Osteoblast (primary cell): ENCODE measurements at regions not wholly inside any gene's neighbourhood (a gene's known extent, or its start where the extent isn't known, plus 50 kb on each side); places are given as distances from the start of the nearest gene placed in this dataset.

Experiments
- DNase-seq: peaks from one replicate; pipeline ENCODE4 v3.0.0; 2011; ENCODE audit warnings: low spot score, mixed read lengths; ENCODE audit not compliant: insufficient read length; ENCODE audit errors: missing footprints
- H2AFZ ChIP-seq: 2 replicates; pipeline ENCODE4 v1.6.0; 2011; ENCODE audit warnings: mild to moderate bottlenecking, low read length
- H3K27ac ChIP-seq: 2 replicates; pipeline ENCODE4 v1.5.1; 2011; ENCODE audit warnings: mild to moderate bottlenecking, low read depth, low read length, moderate library complexity
- H3K27me3 ChIP-seq: 2 replicates; pipeline ENCODE4 v1.6.0; 2012; ENCODE audit warnings: mild to moderate bottlenecking, control low read depth, inconsistent platforms, low read length, moderate library complexity; ENCODE audit not compliant: insufficient read depth
- H3K36me3 ChIP-seq: 2 replicates; pipeline ENCODE4 v1.5.1; 2011; ENCODE audit warnings: mild to moderate bottlenecking, low read length, control low read depth, moderate library complexity; ENCODE audit not compliant: insufficient read depth
- H3K4me1 ChIP-seq: 2 replicates; pipeline ENCODE4 v1.5.1; 2011; ENCODE audit warnings: mild to moderate bottlenecking, low read length, control low read depth, moderate library complexity; ENCODE audit not compliant: insufficient read depth
- H3K4me2 ChIP-seq: 2 replicates; pipeline ENCODE4 v1.6.0; 2011; ENCODE audit warnings: mild to moderate bottlenecking, low read length; ENCODE audit not compliant: insufficient read depth
- H3K4me3 ChIP-seq: fragments of 200-600 bp; sonication (generic); 3 replicates; pipeline ENCODE4 v1.5.1; 2012; ENCODE audit warnings: mild to moderate bottlenecking, low read length, inconsistent platforms; ENCODE audit not compliant: insufficient read depth
- H3K79me2 ChIP-seq: 2 replicates; pipeline ENCODE4 v1.6.0; 2012; ENCODE audit warnings: mild to moderate bottlenecking, low read length, control low read depth, inconsistent platforms; ENCODE audit not compliant: insufficient read depth
- H3K9me3 ChIP-seq: 2 replicates; pipeline ENCODE4 v1.5.1; 2011; ENCODE audit warnings: low read depth, low read length, control low read depth
- H4K20me1 ChIP-seq: 2 replicates; pipeline ENCODE4 v1.6.0; 2012; ENCODE audit warnings: mild to moderate bottlenecking, low read length, control low read depth; ENCODE audit not compliant: insufficient read depth
- CTCF ChIP-seq: IDR thresholded peaks from 2 replicates; pipeline ENCODE4 v1.5.1; 2011; ENCODE audit warnings: mild to moderate bottlenecking, low read depth, low read length, moderate library complexity; ENCODE audit errors: extremely low read depth

GRCh38 chr6:82775981-82776380 is 289.7 kb downstream of the UBE3D start:
- Histone ChIP-seq H3K27me3 (no peaks in the 10 kb centered on the region), H3K36me3 (no peaks in the 10 kb centered on the region), H4K20me1 (no peaks in the 10 kb centered on the region), H2AFZ (no peak overlapping the region), H3K9me3 (no peaks in the 10 kb centered on the region), H3K4me3 (no peak overlapping the region), H3K4me2 (no peak overlapping the region), H3K27ac (no peak overlapping the region), H3K79me2 (no peaks in the 10 kb centered on the region), H3K4me1 (peaks cover 7% of the 10 kb centered on the region)
- no peak for DNase-seq
- no peak for TF ChIP-seq CTCF

- Histone ChIP-seq H3K27me3 (no peaks in the 10 kb centered on the region), H3K27ac (no peak overlapping the region), H3K4me1 (peaks cover 7% of the 10 kb centered on the region), H3K79me2 (no peaks in the 10 kb centered on the region), H4K20me1 (no peaks in the 10 kb centered on the region), H3K9me3 (no peaks in the 10 kb centered on the region), H2AFZ (no peak overlapping the region), H3K36me3 (no peaks in the 10 kb centered on the region), H3K4me2 (no peak overlapping the region), H3K4me3 (no peak overlapping the region)
- no peak for TF ChIP-seq CTCF
- no peak for DNase-seq
Measured at GRCh38 chr6:82779041-82779440, 286.6 kb downstream of the UBE3D start.

GRCh38 chr6:82780334-82780733 is 285.3 kb downstream of the UBE3D start:
- Histone ChIP-seq H3K36me3 (no peaks in the 10 kb centered on the region), H3K4me1 (peaks cover 16% of the 10 kb centered on the region), H3K4me2 (no peak overlapping the region), H3K27me3 (no peaks in the 10 kb centered on the region), H3K79me2 (no peaks in the 10 kb centered on the region), H4K20me1 (no peaks in the 10 kb centered on the region), H2AFZ (no peak overlapping the region), H3K27ac (no peak overlapping the region), H3K9me3 (no peaks in the 10 kb centered on the region), H3K4me3 (no peak overlapping the region)
- no peak for DNase-seq
- no peak for TF ChIP-seq CTCF

GRCh38 chr6:82781620-82782204 is 283.9 kb downstream of the UBE3D start:
- Histone ChIP-seq H3K4me1 (peaks cover 11% of the 10 kb centered on the region), H3K4me3 (no peak overlapping the region), H3K36me3 (no peaks in the 10 kb centered on the region)

More at GRCh38 chr6:82781620-82782204, 283.9 kb downstream of the UBE3D start:
- Histone ChIP-seq H3K9me3 (no peaks in the 10 kb centered on the region), H4K20me1 (no peaks in the 10 kb centered on the region), H3K4me2 (no peak overlapping the region), H3K27me3 (no peaks in the 10 kb centered on the region), H2AFZ (no peak overlapping the region), H3K79me2 (no peaks in the 10 kb centered on the region), H3K27ac (no peak overlapping the region)
- peak; percentile 29 for DNase-seq
- TF ChIP-seq CTCF, result no peak
